Smooth muscle cell (in vitro differentiated cells): ENCODE measurements at regions not wholly inside any gene's neighbourhood (a gene's known extent, or its start where the extent isn't known, plus 50 kb on each side); places are given as distances from the start of the nearest gene placed in this dataset.
A peak's percentile ranks its signal among the peaks of the same experiment; 100 is the strongest.

ENCODE experiments used
- DNase-seq: peaks from one replicate; lab custom pipeline; 2025; ENCODE audit not compliant: unreplicated experiment; lab: John Stamatoyannopoulos, UW
- H2AFZ ChIP-seq: fragments of 200-600 bp; sonication (generic); 2 replicates; pipeline ENCODE4 v1.6.0; 2016; ENCODE audit warnings: antibody characterized with exemption, low read depth, mild to moderate bottlenecking
- H3F3A ChIP-seq: fragments of 200-600 bp; sonication (generic); 2 replicates; pipeline ENCODE4 v1.6.0; 2017; ENCODE audit warnings: antibody characterized with exemption, low read depth
- H3K27ac ChIP-seq: fragments of 200-600 bp; sonication (generic); 2 replicates; pipeline ENCODE4 v1.5.1; 2016; ENCODE audit warnings: low read depth, mild to moderate bottlenecking
- H3K27me3 ChIP-seq: fragments of 200-600 bp; sonication (generic); 2 replicates; pipeline ENCODE4 v1.6.1; 2016; ENCODE audit warnings: low read depth, mild to moderate bottlenecking
- H3K36me3 ChIP-seq: fragments of 200-600 bp; sonication (generic); 2 replicates; pipeline ENCODE4 v1.5.1; 2016; ENCODE audit warnings: low read depth
- H3K4me1 ChIP-seq: fragments of 200-600 bp; sonication (generic); 2 replicates; pipeline ENCODE4 v1.5.1; 2016; ENCODE audit warnings: low read depth
- H3K4me2 ChIP-seq: fragments of 200-600 bp; sonication (generic); 2 replicates; pipeline ENCODE4 v1.6.0; 2016; ENCODE audit warnings: mild to moderate bottlenecking
- H3K4me3 ChIP-seq: fragments of 200-600 bp; sonication (generic); 2 replicates; pipeline ENCODE4 v1.5.1; 2016; ENCODE audit warnings: mild to moderate bottlenecking
- H3K79me2 ChIP-seq: fragments of 200-600 bp; sonication (generic); 2 replicates; pipeline ENCODE4 v1.6.0; 2016; ENCODE audit warnings: low read depth, mild to moderate bottlenecking
- H3K9ac ChIP-seq: fragments of 200-600 bp; sonication (generic); 2 replicates; pipeline ENCODE4 v1.6.0; 2016; ENCODE audit warnings: low read depth
- H3K9me3 ChIP-seq: fragments of 200-600 bp; sonication (generic); replicated peaks from 2 replicates; pipeline ENCODE4 v1.5.1; 2016; ENCODE audit warnings: low read depth
- H4K20me1 ChIP-seq: fragments of 200-600 bp; sonication (generic); 2 replicates; pipeline ENCODE4 v1.6.0; 2016; ENCODE audit warnings: low read depth
- WGBS: methylation state at CpG from one replicate; pipeline ENCODE4 v1.1.7; 2016; ENCODE audit warnings: low lambda C conversion rate; 5-methylcytosine and 5-hydroxymethylcytosine counted together
- TF ChIP-seq, protein P1 (sequence below): fragments of 200-600 bp; sonication (generic); IDR thresholded peaks from 2 replicates; pipeline ENCODE4 v1.5.1; 2017; ENCODE audit warnings: borderline replicate concordance, mild to moderate bottlenecking, antibody characterized with exemption; ENCODE audit not compliant: insufficient read depth, poor library complexity, severe bottlenecking

DNA sequence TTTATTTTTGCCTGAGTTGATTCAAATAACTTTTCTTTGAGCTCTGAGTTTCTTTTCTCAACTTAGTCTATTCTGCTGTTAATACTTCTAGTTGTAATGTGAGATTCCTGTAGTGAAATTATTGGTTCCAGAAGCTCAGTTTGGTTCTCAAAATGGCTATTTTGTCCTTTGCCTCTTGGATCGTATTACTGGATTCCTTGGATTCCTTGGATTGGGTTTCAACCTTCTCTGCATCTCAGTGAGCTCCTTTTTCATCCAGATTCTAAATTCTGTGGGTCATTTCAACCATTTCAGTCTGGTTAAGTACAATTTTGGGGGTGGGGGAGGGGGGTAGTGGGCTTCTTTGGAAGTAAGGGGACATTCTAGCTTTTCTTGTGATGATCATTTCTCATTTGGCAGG is 341.1 kb upstream of the CNTN5 start:
- Histone ChIP-seq H3K79me2 (no peaks in the 10 kb centered on the region), H3K4me3 (no peak overlapping the region), H3K36me3 (no peaks in the 10 kb centered on the region), H3K9ac (no peak overlapping the region), H3K4me1 (no peaks in the 10 kb centered on the region), H3K4me2 (no peak overlapping the region), H4K20me1 (no peaks in the 10 kb centered on the region), H3K27me3 (no peaks in the 10 kb centered on the region), H3K27ac (no peak overlapping the region), H2AFZ (no peak overlapping the region), H3F3A (no peaks in the 10 kb centered on the region), H3K9me3 (no peaks in the 10 kb centered on the region)
- TF ChIP-seq, protein P1, sequence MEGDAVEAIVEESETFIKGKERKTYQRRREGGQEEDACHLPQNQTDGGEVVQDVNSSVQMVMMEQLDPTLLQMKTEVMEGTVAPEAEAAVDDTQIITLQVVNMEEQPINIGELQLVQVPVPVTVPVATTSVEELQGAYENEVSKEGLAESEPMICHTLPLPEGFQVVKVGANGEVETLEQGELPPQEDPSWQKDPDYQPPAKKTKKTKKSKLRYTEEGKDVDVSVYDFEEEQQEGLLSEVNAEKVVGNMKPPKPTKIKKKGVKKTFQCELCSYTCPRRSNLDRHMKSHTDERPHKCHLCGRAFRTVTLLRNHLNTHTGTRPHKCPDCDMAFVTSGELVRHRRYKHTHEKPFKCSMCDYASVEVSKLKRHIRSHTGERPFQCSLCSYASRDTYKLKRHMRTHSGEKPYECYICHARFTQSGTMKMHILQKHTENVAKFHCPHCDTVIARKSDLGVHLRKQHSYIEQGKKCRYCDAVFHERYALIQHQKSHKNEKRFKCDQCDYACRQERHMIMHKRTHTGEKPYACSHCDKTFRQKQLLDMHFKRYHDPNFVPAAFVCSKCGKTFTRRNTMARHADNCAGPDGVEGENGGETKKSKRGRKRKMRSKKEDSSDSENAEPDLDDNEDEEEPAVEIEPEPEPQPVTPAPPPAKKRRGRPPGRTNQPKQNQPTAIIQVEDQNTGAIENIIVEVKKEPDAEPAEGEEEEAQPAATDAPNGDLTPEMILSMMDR, result no peak
- WGBS, result 90% methylated on average over 1 of the region's 1 CpG
- no peak for DNase-seq

DNA sequence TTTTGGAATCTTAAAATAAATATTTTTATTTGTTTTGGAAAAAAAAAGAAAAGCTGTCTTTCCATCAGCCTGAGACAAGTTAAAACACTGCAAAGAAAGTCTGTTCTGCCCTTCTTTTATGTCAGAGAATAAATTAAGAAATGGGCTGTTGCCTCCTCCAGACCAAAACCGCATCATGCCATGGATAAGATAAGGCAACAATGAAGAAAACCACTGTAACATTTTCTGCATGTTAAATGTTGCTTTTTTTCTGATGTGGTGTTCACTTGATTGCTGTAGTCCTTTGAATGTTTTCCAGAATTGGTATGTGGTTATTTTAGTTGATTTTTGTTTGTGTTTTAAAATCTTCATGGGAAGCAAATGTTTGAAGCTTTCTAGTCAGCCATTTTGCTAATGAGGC is 319.2 kb upstream of the CNTN5 start:
- Histone ChIP-seq H3K79me2 (no peaks in the 10 kb centered on the region), H3K4me3 (no peak overlapping the region), H3K27ac (no peak overlapping the region), H3K27me3 (no peaks in the 10 kb centered on the region), H3K36me3 (no peaks in the 10 kb centered on the region), H3K9me3 (no peaks in the 10 kb centered on the region), H3F3A (no peaks in the 10 kb centered on the region), H3K4me1 (no peaks in the 10 kb centered on the region), H3K4me2 (no peak overlapping the region), H2AFZ (no peak overlapping the region), H3K9ac (no peak overlapping the region), H4K20me1 (no peaks in the 10 kb centered on the region)
- no peak for DNase-seq
- TF ChIP-seq, protein P1, result no peak
- WGBS, result 67% methylated on average over 1 of the region's 1 CpG

DNA sequence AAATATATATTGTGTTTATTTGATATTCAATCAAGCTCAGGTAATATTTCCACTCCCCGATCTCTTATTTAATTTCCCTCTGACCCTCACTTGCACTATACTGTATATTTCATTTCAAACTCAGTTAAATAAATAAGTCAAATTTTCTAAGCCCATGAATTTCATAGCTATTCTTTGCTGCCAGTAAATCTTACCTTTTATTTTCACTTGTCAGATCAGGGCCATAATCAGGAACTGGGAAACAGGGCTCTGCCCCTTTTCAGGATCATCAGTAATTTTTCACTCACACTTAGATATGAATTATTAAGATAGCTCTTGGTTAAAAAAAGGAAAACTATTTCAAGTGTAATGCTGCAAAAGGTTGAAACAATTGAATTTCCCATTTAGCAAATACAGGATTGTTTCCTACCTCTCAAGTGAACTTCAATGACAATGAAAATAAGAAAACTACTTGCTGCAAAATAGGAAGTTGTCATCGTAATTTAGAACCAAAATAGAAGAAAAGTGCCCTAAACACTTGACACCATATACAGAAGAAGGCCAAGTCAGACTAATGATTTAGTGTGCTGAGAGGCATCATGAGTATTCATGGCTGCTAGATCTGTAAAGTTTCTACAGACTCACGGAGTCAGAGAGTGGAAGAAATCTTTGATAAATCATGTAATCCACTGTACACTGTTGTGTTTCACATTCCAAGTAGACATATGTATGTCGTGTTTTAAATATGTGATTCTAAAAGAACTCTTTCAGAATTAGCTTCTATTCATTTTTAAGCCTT is 316.8 kb upstream of the CNTN5 start:
- H3K9me3 ChIP-seq, result no peaks in the 10 kb centered on the region
- no peak for DNase-seq
- H3K27me3 ChIP-seq, result no peaks in the 10 kb centered on the region
- H3K4me3 ChIP-seq, result no peak overlapping the region
- no peaks in the 10 kb centered on the region for H3F3A ChIP-seq
- H3K36me3 ChIP-seq, result no peaks in the 10 kb centered on the region
- 81% methylated on average over 4 of the region's 4 CpGs for WGBS
- no peaks in the 10 kb centered on the region for H3K4me1 ChIP-seq
- H3K9ac ChIP-seq, result no peak overlapping the region
- H4K20me1 ChIP-seq, result no peaks in the 10 kb centered on the region
- peak overlapping the region; percentile 29 for H2AFZ ChIP-seq
- H3K4me2 ChIP-seq, result no peak overlapping the region
- TF ChIP-seq, protein P1, result no peak
- no peak overlapping the region for H3K27ac ChIP-seq
- no peaks in the 10 kb centered on the region for H3K79me2 ChIP-seq

DNA sequence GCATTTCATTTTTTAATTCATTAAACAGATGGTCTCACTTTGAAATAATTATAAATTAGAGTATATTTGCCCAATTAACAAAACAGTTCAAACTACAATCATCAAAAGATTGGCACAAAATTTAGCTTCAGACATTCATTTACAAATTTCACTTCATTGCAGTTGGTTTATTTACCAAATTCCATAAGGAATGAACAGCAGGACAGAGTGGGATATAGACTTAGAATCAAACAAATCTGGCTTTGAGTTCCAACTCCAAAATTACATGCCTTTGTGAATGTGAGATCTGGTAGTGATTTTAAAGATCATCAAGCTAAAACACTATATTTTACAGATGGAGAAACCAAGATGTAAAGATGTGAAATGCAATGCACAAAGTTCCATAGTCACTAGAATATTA is 310.7 kb upstream of the CNTN5 start:
- TF ChIP-seq, protein P1, result no peak
- Histone ChIP-seq H2AFZ (no peak overlapping the region), H3K79me2 (no peaks in the 10 kb centered on the region), H4K20me1 (no peaks in the 10 kb centered on the region), H3K36me3 (no peaks in the 10 kb centered on the region), H3K4me3 (no peak overlapping the region), H3F3A (no peaks in the 10 kb centered on the region), H3K27me3 (no peaks in the 10 kb centered on the region), H3K9ac (no peak overlapping the region), H3K4me2 (no peak overlapping the region), H3K4me1 (no peaks in the 10 kb centered on the region), H3K27ac (no peak overlapping the region), H3K9me3 (no peaks in the 10 kb centered on the region)
- DNase-seq, result no peak
